Glomerular endothelial cell (primary cell): ENCODE measurements at regions not wholly inside any gene's neighbourhood (a gene's known extent, or its start where the extent isn't known, plus 50 kb on each side); places are given as distances from the start of the nearest gene placed in this dataset.

Source experiments
- DNase-seq: peaks from one replicate; pipeline ENCODE4 v3.0.0-alpha.2; 2011; ENCODE audit warnings: low read depth, low spot score; ENCODE audit errors: extremely low read depth

GRCh38 chr10:10165415-10165814 is 852.3 kb upstream of the CELF2 start:
- DNase-seq: no peak

GRCh38 chr10:10178476-10178875 is 839.2 kb upstream of the CELF2 start:
- DNase-seq: no peak

GRCh38 chr10:10193848-10194247 is 823.8 kb upstream of the CELF2 start:
- no peak for DNase-seq

DNA sequence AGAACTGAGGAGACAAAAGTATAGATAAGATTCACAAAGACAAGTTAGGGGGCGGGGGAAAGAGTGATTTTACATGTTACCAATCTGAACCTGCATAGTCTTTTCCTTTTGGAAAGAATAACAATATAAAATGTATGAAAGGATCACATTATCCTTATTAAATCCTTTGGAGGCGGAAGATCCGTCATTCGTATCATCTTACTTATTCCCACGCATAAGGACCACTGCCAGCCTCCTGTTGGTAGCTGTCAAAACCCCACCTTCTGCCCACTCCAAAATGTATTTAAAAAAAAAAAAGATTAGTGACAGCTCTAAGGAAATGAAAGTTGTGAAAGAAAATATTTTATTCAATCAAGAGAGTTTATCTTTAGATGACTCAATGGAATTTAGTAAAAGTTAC is 821.0 kb upstream of the CELF2 start:
- no peak for DNase-seq

GRCh38 chr10:10197423-10197822 is 820.2 kb upstream of the CELF2 start:
- DNase-seq: no peak

- DNase-seq: no peak
Observed at GRCh38 chr10:10198363-10198762, 819.3 kb upstream of the CELF2 start.

- no peak for DNase-seq
Observed at GRCh38 chr10:10204415-10204814, 813.3 kb upstream of the CELF2 start.

DNA sequence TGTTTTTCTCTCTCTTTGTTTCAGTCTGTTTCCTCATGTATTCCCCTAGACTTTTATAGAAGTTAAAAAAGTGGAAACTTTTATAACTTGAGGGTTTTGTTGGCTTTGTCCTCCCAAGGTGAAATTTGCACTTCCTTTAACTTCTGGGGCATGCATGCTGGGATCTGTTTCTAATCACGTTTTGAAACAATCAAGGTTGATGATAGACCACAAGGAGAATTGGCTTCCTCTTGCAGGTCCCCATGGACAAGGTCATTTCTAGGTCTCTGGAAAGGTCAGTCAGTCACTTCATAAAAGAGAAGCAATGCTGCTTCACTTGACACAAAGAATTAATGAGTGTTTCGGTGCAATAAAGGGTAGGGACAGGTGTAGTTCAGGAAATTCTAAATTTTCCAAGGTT is 811.8 kb upstream of the CELF2 start:
- no peak for DNase-seq

DNA sequence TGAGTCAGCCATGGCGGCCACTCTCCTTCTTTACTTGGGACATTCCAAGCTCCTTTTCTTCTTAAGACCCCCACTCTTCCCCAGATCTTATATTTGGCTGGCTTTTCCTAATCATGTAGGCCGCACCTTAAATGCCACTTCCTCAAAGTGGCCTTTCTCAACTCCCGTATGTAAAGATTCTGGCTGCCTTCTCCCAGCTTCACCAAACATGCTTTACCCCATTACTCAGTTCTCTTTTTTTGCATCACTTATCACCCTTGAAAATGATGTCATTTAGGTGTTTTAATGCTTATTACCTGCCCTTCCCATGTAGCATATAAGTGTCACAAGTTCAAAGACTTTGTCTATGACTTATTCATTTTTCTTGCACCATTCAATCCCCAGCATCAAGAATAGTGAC is 810.1 kb upstream of the CELF2 start:
- no peak for DNase-seq

DNA sequence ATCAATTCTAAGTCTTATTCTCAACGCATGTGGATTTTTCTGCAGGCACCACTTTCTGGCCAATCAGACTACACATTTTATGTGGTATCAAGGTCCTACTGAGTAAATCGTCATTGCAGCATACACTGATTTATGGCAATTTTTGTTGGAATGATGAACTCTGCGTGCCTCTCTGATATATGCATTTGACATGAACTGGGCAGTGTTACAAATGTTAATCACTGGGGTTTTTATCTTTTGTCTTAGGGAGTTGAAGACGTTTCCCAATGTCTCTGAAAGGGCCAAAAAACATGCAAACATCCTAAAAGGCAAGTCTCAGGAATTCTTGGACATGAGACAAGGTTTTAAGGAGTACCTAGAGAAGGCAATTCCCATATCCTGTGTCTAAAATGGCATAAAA is 809.5 kb upstream of the CELF2 start:
- DNase-seq: no peak

DNA sequence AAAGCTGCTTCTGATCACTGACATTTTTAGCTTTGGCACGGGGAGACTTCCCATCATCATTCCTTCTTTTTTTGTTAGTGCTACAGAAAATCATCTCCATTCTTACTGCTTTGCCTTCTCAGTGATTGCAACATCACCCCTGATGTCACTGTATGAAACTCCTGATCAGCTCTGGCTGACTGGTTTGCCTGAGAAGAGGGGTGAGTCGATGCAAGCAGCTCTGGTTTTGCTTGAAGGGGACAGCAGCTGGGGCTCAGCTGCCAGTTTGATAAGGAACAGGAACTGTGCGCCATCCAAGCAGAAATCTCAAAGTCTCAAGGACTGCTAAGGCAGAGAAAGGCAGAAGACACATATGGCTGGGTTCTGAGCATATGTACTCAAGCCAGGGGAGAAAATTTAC is 808.5 kb upstream of the CELF2 start:
- no peak for DNase-seq

DNA sequence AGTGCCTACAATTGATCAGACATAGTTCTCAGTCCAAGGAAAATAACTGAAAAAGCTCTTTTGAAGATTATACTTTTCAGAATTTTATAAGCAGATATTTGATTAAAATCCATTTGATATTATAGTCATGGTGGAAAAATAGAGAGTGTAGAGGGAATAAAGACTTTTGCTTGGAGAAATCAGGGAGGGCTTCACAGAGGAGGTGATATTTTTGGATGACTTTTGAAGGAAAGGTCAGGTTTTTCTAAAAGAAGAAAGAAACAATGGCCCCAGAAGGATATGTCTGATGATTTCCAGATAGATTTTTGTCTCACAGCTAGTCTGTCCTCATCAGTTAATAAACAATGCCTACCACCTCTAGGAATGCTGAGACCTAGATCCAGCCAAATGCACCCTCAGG is 806.3 kb upstream of the CELF2 start:
- DNase-seq: no peak

DNA sequence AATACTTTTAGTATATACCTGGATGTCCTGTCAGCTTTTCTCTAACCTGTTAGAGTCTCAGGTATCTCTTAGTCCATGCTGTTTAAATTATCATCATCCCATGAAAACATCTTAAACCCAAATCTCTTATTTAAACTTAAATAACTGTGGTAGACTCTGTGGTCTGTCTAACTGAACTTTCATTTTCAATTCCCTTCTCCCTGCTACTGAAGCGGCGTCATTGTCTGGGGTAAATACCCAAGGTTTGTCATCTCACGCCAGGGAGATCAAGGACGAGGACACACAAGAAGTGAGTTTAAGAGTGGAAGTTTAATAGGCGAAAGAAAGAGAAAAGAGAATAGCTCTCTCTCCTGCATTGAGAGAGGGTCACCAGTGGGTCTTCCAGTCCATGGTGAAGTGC is 804.4 kb upstream of the CELF2 start:
- DNase-seq: no peak

- DNase-seq: no peak
Observed at GRCh38 chr10:10222304-10222841, 795.3 kb upstream of the CELF2 start.

DNA sequence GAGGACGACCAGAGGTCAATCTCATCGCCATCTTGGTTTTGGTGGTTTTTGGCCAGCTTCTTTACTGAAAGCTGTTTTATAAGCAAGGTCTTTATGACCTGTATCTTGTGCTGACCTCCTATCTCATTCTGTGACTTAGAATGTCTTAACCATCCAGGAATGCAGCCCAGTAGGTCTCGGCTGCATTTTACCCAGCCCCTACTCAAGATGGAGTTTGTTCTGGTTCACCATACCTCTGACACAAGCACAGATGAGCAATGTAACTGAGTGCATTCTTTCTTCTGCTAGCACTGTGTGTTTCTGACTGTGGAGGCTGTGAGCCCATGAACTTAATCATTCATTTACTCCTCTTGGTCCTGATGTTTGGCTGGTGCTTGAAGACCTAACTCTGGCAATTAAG is 794.5 kb upstream of the CELF2 start:
- DNase-seq: no peak

GRCh38 chr10:10225136-10225676 is 792.5 kb upstream of the CELF2 start:
- DNase-seq: no peak

GRCh38 chr10:10233229-10233628 is 784.4 kb upstream of the CELF2 start:
- no peak for DNase-seq

DNA sequence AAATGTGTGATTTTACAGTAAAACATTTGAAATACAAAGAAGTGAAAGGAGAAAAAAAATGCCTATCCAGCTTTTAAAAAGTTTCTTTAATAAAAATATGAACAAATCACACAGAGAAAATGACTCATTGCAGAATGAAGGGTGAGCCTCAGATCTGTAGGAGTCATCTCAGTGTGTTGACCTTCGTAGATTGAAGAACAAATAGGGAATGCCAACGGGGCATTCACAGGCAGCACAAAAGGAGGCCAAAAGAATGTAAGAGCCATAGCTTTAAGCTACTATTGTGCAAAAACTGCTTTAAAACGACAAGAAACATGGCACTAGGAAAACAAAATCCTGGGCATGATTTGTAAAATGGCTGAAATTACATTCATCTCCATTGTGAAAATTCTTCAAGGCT is 782.7 kb upstream of the CELF2 start:
- DNase-seq: no peak

DNA sequence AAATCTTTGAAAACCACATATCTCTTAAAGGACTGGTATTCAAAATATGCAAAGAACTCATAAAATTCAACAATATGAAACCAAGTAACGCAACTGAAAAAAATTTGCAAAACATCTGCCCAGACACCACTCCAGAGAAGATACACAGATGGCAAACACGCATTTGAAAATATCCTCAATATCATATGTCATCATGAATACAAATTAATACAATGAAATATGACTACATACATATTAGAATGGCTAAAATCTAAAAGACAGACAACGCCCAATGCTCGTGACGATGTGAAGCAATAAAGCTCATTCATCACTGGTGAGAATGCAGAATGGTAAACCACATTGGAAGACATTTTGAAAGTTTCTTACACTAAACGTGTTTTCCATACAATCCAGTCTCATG is 770.1 kb upstream of the CELF2 start:
- DNase-seq: no peak

DNA sequence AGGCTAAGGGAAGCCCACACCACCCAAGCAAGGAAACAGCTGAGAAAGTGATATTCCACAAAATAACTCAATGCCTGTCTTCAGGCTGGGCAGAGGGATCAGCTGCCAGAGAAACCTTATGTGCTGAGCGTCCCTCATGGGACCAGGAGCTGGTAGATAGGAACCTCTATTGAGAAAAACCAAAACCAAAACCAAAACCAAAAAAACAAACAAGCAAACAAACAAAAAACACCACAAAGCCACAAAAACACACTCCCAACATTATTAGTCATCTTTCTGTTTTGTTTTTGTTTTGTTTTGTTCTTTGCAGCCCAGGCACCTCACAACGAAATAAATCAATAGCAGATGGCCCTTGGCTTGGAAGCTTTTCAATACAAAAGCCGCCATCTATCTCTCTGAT is 760.8 kb upstream of the CELF2 start:
- DNase-seq: no peak

DNA sequence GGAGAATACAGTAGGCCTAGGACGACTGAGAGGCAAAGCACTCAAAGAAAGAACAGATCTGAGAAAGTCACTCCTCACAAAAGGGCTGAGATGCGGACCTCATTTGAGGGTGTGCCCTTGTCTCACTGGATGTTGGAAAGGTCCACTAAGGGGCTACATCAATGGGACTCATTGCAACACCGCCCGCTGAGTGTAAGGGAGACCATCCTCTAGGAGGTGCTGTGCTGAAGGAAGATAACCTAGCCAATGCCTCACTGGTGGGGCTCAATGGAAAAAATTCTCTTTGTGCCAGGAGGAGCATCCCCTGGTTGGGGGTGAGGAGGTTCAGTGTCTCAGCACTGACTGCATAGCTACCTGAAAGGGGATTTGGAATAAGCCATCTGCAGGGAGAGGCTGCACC is 758.7 kb upstream of the CELF2 start:
- DNase-seq: no peak

DNA sequence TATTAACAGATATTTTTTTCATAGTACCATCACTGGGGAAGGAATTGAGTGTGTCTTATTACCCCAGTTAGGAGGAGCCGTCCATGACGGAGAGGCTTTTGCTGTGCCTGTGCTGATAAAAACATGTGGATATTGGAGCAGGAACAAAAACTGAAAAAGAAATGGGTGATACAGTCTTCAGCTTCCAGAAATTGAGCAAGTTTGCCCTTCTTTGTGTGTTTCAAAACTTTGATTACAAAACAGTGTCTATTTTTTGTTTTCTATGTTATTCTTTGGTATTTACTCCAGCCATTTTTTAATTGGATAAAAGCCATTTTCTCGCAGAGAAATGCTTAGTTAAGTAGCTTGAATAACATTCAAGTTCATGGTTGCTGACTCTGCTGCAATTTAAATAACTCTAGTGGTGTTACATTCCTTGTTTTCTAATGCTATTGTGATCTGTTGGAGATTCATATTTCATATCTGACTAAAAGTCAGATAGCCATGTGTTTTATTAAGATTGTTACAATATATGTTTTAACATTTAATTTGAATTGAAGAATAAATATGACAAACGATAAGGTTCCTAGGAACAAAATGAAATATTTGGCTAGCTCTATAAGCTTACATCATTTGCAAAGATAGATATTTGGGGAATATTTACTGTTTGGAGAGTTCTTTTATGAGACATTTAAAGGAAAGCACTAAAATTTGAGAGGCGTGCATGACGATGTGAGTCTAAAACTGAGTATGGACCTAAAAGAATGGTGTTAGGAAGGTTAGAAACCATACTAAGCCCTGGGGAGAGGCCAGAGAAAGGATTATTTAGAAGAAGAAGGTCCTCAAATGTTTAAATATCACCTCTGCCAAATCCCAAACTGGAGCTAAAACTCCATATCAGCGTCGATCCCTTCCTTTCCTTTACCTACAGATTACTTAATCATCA is 747.3 kb upstream of the CELF2 start:
- no peak for DNase-seq
